ENCODE measurements at regions not wholly inside any gene's neighbourhood (a gene's known extent, or its start where the extent isn't known, plus 50 kb on each side); places are given as distances from the start of the nearest gene placed in this dataset.

DNA sequence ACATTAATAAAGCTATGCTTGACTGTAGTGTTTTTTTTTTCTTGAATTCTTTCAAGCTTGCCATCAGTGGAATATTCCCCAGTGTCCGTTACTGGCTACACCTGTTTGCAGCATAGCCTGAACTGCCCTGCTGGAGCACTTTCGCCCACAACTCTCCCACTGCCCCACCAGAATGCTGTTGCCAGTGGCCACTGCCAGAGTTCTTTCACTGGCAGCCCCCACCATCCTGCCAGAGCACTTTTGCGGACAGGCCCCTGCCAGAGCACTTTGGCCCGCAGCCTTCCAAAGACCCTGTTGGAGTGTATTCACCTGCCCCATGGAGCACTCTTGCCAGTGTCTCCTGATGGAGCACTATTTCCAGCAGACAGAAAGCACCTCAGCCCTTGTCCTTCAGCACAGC is 452.3 kb upstream of the GRID2 start:
- no peak for TF ChIP-seq EZH2 (IDR thresholded peaks at IDR 0.05; ENCODE audit: low read length, missing control alignments)
- TF ChIP-seq, protein P1, sequence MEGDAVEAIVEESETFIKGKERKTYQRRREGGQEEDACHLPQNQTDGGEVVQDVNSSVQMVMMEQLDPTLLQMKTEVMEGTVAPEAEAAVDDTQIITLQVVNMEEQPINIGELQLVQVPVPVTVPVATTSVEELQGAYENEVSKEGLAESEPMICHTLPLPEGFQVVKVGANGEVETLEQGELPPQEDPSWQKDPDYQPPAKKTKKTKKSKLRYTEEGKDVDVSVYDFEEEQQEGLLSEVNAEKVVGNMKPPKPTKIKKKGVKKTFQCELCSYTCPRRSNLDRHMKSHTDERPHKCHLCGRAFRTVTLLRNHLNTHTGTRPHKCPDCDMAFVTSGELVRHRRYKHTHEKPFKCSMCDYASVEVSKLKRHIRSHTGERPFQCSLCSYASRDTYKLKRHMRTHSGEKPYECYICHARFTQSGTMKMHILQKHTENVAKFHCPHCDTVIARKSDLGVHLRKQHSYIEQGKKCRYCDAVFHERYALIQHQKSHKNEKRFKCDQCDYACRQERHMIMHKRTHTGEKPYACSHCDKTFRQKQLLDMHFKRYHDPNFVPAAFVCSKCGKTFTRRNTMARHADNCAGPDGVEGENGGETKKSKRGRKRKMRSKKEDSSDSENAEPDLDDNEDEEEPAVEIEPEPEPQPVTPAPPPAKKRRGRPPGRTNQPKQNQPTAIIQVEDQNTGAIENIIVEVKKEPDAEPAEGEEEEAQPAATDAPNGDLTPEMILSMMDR (conservative IDR thresholded peaks at IDR 0.05 in 1 of 2, IDR thresholded peaks at IDR 0.05 in 1 of 2; ENCODE audit: low read depth in 1 of 2, low read length in 2 of 2), result no peak
